Stimulated activated CD4-positive, alpha-beta T cell treated with anti-CD3 and anti-CD28 coated beads, Interleukin-15, amount 100 ng/mL, for 24 hours (primary cell): ENCODE measurements at regions not wholly inside any gene's neighbourhood (a gene's known extent, or its start where the extent isn't known, plus 50 kb on each side); places are given as distances from the start of the nearest gene placed in this dataset.
"Not testable (repeated sequence)": the region's sequence is repeated elsewhere in the genome, so short reads cannot be mapped to it uniquely, and the experiment has no call there.

Experiments used
- DNase-seq: peaks from one replicate; pipeline ENCODE4 v3.0.0-alpha.2; 2020

DNA sequence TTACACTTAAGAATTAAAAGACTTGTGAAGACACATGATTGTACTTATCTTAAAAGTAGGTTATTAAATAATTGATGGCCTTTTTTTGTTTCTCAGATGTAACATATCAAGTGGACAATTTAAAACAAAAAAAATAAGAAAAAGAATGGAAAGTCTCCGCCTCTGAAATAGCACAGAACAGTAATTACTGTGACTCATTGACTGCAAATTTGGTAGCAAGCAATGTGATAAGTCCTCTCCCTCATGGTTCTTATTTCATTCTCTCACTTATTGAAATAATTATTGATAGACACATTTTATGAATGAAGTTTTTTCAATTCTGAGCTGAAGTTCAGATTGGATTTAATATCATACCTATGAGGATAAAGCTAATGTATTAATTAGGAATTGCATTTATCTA is 717.9 kb upstream of the LUZP2 start:
- DNase-seq: no peak

GRCh38 chr11:23780231-23780630 is 716.6 kb upstream of the LUZP2 start:
- no peak for DNase-seq

DNA sequence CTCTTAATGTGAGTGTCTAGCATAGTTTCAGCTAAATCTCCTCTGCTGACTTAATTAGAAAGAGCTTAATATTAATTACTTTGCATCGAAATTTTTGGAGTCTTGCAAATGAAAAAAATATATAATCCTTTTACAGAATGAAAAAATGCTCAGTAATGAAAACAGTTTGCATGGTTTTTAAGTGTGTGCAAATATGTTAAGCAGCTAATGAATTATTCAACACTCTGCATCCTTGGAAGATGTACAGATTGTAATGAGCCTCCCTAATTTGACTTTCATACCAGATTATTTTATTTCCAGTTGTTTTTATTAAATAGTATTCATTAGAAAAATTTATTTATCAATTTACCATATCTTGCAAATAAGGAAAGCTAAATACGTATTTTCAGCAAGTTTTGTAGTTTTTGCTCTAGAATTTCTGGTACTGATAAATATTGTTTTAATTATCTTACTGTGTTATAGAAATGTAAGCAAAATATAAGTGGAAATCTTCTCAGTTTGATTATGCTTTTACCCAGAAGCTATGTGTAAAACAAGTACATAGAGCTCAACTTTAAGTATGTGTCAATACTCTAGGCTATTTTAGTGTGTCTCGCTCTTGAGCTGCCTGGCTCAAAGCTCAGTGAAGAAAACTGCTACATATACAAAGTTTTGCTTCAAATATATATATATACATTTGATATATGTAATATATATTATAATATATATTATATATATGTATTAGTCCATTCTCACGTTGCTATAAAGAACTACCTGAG is 714.9 kb upstream of the LUZP2 start:
- DNase-seq: no peak

DNA sequence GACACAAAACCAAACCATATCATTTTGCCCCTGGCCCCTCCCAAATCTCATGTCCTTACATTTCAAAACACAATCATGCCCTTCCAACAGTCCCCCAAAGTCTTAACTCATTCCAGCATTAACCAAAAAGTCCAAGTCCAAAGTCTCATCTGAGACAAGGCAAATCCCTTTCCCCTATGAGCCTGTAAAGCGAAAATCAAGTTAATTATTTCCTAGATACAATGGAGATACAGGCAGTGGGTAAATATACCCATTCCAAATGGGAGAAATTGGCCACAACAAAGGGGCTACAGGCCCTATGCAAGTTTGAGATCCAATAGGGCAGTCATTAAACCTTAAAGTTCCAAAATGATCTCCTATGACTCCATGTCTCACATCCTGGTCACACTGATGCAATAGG is 709.9 kb upstream of the LUZP2 start:
- not testable (repeated sequence) for DNase-seq

- no peak for DNase-seq
Observed at GRCh38 chr11:23789200-23789853, 707.5 kb upstream of the LUZP2 start.

GRCh38 chr11:23789938-23790371 is 706.9 kb upstream of the LUZP2 start:
- DNase-seq: no peak

GRCh38 chr11:23797624-23798419 is 699.0 kb upstream of the LUZP2 start:
- DNase-seq: no peak

DNA sequence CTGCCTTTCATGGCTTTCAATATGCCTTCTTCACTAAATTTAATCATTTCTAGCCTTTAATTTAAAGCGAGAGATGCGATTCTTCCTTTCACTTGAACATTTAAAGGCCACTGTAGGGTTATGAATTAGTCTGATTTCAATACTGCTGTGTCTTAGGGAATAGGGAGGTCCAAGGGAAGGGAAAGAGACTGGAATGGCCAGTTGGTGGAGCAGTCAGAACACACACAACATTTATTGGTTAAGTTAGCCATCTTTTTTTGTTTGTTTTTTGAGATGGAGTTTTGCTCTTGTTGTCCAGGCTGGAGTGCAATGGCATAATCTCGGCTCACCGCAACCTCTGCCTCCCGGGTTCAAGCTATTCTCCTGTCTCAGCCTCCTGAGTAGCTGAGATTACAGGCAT is 662.5 kb upstream of the LUZP2 start:
- not testable (repeated sequence) for DNase-seq

DNA sequence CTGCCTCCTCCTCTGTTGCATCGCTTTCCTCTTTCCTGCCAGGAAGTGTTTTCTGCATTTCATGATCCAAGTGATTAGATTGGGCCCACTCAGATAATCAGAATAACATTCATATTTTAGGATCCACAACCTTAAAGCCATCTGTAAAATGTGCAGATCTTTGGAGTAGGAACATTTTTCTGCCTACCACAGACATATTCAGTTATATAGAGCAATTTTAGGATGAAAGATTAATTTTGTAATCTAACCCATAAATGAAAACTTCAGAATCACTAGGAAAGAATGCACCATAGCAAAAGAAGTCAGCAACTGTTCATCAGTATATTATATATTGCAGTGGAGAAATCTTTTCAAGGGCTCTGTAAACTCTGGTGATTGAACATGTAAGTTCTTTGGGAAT is 659.9 kb upstream of the LUZP2 start:
- DNase-seq: no peak

DNA sequence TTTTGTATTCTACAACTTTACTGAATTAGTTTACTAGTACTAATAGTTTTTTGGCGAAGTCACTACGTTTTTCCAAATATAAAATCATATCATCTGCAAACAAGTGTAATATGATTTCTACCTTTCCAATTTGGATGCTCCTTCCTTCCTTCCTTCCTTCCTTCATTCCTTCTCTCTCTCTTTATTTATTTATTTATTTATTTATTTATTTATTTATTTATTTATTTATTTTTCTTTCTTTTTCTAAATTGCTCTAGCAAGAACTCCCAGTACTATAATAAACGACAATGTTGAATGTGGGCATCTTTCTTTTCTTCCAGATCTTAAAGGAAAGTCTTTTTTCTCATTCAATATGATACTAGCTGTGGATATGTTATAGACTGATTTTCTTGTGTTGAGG is 656.0 kb upstream of the LUZP2 start:
- no peak for DNase-seq

- no peak for DNase-seq
Observed at GRCh38 chr11:23846902-23847422, 649.9 kb upstream of the LUZP2 start.

- no peak for DNase-seq
Observed at GRCh38 chr11:23851216-23851615, 645.6 kb upstream of the LUZP2 start.

DNA sequence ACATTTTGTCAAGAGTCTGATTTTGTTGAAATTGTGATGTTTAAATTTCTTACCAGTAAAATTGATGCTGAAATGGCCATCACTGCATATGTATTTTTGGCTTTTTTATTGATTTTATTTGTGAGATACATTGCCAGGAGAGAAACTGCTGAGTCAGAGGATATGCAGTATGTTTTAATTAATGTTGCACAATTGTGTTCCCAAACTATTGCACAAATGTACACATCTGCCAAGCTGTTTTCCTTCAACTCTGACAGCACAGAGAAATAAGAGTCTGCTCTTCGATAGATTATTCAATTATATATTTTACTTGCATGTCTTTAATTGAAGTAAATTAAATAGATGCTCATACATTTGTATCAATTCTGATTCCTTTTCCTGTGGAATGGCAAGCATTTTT is 640.2 kb upstream of the LUZP2 start:
- no peak for DNase-seq

- no peak for DNase-seq
Observed at GRCh38 chr11:23859087-23859486, 637.8 kb upstream of the LUZP2 start.

DNA sequence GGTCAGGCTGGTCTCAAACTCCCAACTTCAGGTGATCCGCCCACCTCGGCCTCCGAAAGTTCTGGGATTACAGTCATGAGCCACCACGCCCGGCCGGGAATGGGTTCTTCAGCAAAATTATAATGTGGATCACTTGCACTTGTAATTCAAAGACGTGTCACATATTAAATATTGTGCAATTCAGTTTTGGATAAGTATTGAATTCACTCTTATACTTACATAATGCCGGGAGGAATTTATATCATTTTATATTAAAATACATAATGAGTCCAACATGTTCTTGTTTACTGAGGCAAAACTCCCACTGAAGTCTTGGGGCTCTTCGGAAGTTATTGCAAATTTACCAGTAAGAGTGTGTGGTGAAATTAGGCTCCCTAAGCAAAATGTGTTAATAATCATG is 635.2 kb upstream of the LUZP2 start:
- no peak for DNase-seq

- DNase-seq: no peak
Observed at GRCh38 chr11:23865341-23865975, 631.4 kb upstream of the LUZP2 start.

- DNase-seq: no peak
Observed at GRCh38 chr11:23866641-23867040, 630.2 kb upstream of the LUZP2 start.

DNA sequence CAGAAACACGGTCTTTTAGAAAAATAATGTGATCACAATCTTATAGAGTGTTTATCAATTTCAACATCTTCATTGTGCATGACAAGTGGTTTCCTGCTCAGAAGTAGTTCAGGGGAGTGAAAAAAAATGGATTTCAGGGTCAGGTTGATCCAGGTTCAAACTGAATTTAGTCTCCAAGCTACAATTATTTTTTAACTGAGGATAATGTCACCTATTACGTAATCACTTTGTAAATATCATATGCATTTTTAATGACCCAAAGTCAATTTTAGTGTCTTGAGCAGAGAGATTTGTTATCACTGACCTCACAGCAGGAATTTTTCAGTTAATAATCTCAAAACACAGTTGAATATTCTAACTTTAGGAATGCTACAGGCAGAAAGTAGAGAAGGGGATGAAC is 627.2 kb upstream of the LUZP2 start:
- DNase-seq: no peak

DNA sequence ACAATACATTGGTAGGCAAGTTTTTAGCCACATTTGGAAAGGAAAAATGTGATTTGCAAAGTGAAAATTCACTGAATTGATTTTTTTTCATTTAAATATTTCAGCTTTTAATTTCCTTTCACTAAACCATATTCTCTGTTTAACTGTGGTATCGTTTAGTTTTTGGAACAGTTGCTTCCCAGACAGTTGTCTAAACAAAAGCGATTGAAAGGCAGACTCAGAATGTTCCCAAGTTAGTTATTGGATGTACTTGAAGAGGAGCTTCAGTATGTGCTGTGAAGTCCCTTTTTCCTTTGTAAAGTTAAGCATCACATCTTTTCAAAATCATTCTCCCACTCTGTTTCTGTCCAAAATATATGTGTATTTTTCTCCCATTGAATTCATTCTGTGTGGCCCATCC is 623.4 kb upstream of the LUZP2 start:
- DNase-seq: no peak

- DNase-seq: no peak
Observed at GRCh38 chr11:23875176-23875850, 621.5 kb upstream of the LUZP2 start.

DNA sequence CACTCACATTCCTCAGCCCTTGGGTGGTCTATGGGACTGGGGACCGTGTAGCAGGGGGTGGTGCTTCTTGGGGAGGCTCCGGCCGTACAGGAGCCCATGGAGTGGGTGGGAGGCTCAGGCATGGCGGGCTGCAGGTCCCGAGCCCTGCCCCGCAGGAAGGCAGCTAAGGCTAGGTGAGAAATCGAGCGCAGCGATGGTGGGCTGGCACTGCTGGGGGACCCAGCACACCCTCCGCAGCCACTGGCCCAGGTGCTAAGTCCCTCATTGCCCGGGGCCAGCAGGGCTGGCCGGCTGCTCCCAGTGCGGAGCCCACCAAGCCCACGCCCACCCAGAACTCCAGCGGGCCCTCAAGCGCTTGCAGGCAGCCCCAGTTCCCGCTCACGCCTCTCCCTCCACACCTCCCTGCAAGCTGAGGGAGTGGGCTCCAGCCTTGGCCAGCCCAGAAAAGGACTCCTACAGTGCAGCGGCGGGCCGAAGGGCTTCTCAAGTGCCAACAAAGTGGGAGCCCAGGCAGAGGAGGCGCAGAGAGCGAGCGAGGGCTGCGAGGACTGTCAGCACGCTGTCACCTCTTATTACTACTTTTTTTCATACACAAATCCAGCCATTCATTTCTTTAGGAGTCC is 613.3 kb upstream of the LUZP2 start:
- DNase-seq: not testable (repeated sequence)

GRCh38 chr11:23884341-23884740 is 612.5 kb upstream of the LUZP2 start:
- DNase-seq: no peak
